ENCODE measurements at regions not wholly inside any gene's neighbourhood (a gene's known extent, or its start where the extent isn't known, plus 50 kb on each side); places are given as distances from the start of the nearest gene placed in this dataset.

DNA sequence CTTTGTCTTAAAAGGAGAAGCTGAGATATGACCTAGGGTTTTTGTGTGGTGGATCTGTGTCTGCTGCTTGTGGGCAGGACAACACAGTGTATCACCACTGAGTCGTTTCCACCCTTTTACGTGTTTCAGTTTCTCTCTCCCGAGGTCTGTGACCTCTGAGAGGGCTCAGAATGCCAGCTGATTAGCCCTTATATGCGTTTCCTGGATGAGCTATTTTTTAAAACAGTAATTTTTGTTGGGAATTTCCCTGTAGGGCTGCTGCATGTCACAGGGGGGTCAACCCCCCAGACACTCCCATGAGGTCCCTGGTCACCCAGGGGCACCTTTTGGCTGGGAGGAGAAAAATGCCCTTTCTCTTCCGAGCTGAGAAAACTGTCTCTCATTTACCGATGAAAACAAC lies 170.4 kb upstream of the CASK start:
- H2AFZ ChIP-seq (ENCODE audit: low read length): no peak overlapping the region
- H3F3A ChIP-seq (ENCODE audit: insufficient read depth, low read length): no peaks in the 10 kb centered on the region
- DNase-seq: no peak
- H3K9me3 ChIP-seq (replicated peaks; ENCODE audit: insufficient read depth, low read length): no peaks in the 10 kb centered on the region
- H4K20me1 ChIP-seq (ENCODE audit: insufficient read depth, low read length): no peaks in the 10 kb centered on the region
- no peak overlapping the region for H3K9ac ChIP-seq (ENCODE audit: low read length)
- H3K36me3 ChIP-seq (replicated peaks; ENCODE audit: insufficient read depth, low read length): no peaks in the 10 kb centered on the region
- H3K27ac ChIP-seq (ENCODE audit: low read length): no peak overlapping the region
- TF ChIP-seq EZH2 (optimal IDR thresholded peaks at IDR 0.05; ENCODE audit: low read depth, low read length): no peak
- TF ChIP-seq EZH2phosphoT487 (IDR thresholded peaks at IDR 0.05; ENCODE audit: low read length): no peak
- TF ChIP-seq, protein P1, sequence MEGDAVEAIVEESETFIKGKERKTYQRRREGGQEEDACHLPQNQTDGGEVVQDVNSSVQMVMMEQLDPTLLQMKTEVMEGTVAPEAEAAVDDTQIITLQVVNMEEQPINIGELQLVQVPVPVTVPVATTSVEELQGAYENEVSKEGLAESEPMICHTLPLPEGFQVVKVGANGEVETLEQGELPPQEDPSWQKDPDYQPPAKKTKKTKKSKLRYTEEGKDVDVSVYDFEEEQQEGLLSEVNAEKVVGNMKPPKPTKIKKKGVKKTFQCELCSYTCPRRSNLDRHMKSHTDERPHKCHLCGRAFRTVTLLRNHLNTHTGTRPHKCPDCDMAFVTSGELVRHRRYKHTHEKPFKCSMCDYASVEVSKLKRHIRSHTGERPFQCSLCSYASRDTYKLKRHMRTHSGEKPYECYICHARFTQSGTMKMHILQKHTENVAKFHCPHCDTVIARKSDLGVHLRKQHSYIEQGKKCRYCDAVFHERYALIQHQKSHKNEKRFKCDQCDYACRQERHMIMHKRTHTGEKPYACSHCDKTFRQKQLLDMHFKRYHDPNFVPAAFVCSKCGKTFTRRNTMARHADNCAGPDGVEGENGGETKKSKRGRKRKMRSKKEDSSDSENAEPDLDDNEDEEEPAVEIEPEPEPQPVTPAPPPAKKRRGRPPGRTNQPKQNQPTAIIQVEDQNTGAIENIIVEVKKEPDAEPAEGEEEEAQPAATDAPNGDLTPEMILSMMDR (IDR thresholded peaks at IDR 0.05; ENCODE audit: low read length): no peak
- H3K4me3 ChIP-seq (ENCODE audit: low read length): no peak overlapping the region
- no peaks in the 10 kb centered on the region for H3K27me3 ChIP-seq (replicated peaks; ENCODE audit: insufficient read depth, low read length)
- no peaks in the 10 kb centered on the region for H3K79me2 ChIP-seq (ENCODE audit: low read length)
- no peak overlapping the region for H3K4me2 ChIP-seq (ENCODE audit: low read depth, low read length)
- no peaks in the 10 kb centered on the region for H3K4me1 ChIP-seq (ENCODE audit: low read length)
- no peaks in the 10 kb centered on the region for H3K9me2 ChIP-seq (replicated peaks; ENCODE audit: insufficient read depth, low read length)

DNA sequence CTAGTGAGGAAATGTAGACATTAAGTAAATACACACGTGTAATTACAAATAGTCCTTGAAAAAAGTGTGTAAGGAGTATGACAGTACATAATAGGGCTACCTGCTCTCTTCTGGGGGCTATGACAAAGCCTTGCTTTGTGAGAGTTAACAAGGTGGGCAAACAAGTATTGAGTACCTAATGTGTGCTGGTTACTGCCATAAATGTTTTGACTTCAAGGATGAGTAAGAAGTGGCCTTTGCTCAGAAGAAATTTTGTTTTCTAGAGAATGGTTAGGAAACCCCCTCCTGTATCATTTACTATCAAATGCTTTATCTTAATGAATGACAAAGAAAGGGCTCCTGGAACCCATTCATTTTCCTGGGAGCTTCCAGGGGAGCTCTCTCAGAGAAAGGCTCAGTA lies 167.0 kb upstream of the CASK start:
- no peak overlapping the region for H3K4me2 ChIP-seq (ENCODE audit: low read depth, low read length)
- no peaks in the 10 kb centered on the region for H3F3A ChIP-seq (ENCODE audit: insufficient read depth, low read length)
- no peaks in the 10 kb centered on the region for H3K9me2 ChIP-seq (replicated peaks; ENCODE audit: insufficient read depth, low read length)
- no peaks in the 10 kb centered on the region for H3K79me2 ChIP-seq (ENCODE audit: low read length)
- H3K4me3 ChIP-seq (ENCODE audit: low read length): no peak overlapping the region
- H3K36me3 ChIP-seq (replicated peaks; ENCODE audit: insufficient read depth, low read length): no peaks in the 10 kb centered on the region
- TF ChIP-seq EZH2 (optimal IDR thresholded peaks at IDR 0.05; ENCODE audit: low read depth, low read length): no peak
- TF ChIP-seq, protein P1 (IDR thresholded peaks at IDR 0.05; ENCODE audit: low read length): no peak
- TF ChIP-seq EZH2phosphoT487 (IDR thresholded peaks at IDR 0.05; ENCODE audit: low read length): no peak
- no peak overlapping the region for H2AFZ ChIP-seq (ENCODE audit: low read length)
- no peak for DNase-seq
- H4K20me1 ChIP-seq (ENCODE audit: insufficient read depth, low read length): no peaks in the 10 kb centered on the region
- H3K27ac ChIP-seq (ENCODE audit: low read length): no peak overlapping the region
- no peaks in the 10 kb centered on the region for H3K9me3 ChIP-seq (replicated peaks; ENCODE audit: insufficient read depth, low read length)
- no peak overlapping the region for H3K9ac ChIP-seq (ENCODE audit: low read length)
- H3K4me1 ChIP-seq (ENCODE audit: low read length): no peaks in the 10 kb centered on the region
- no peaks in the 10 kb centered on the region for H3K27me3 ChIP-seq (replicated peaks; ENCODE audit: insufficient read depth, low read length)

DNA sequence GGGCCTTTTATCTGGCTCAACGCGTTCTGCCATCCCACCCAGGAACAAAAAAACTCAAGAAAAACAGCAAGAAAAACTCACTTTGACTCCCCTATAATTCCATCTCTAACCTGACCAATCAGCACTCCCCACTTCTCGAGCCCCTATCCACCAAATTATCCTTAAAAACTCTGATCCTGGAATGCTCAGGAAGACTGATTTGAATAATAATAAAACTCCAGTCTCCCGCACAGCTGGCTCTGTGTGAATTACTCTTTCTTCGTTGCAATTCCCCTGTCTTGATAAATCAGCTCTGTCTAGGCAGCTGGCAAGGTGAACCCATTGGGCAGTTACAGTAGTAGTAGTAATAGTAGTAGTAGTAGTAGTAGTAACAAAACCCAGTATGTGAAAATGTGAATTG lies 165.7 kb upstream of the CASK start:
- H3K27me3 ChIP-seq (replicated peaks; ENCODE audit: insufficient read depth, low read length): no peaks in the 10 kb centered on the region
- H4K20me1 ChIP-seq (ENCODE audit: insufficient read depth, low read length): no peaks in the 10 kb centered on the region
- H3K4me1 ChIP-seq (ENCODE audit: low read length): no peaks in the 10 kb centered on the region
- H3K9me2 ChIP-seq (replicated peaks; ENCODE audit: insufficient read depth, low read length): no peaks in the 10 kb centered on the region
- H3K9ac ChIP-seq (ENCODE audit: low read length): no peak overlapping the region
- no peaks in the 10 kb centered on the region for H3F3A ChIP-seq (ENCODE audit: insufficient read depth, low read length)
- TF ChIP-seq, protein P1 (IDR thresholded peaks at IDR 0.05; ENCODE audit: low read length): no peak
- TF ChIP-seq EZH2phosphoT487 (IDR thresholded peaks at IDR 0.05; ENCODE audit: low read length): no peak
- TF ChIP-seq EZH2 (optimal IDR thresholded peaks at IDR 0.05; ENCODE audit: low read depth, low read length): no peak
- no peaks in the 10 kb centered on the region for H3K9me3 ChIP-seq (replicated peaks; ENCODE audit: insufficient read depth, low read length)
- no peak overlapping the region for H3K4me3 ChIP-seq (ENCODE audit: low read length)
- no peak overlapping the region for H2AFZ ChIP-seq (ENCODE audit: low read length)
- H3K27ac ChIP-seq (ENCODE audit: low read length): no peak overlapping the region
- no peaks in the 10 kb centered on the region for H3K36me3 ChIP-seq (replicated peaks; ENCODE audit: insufficient read depth, low read length)
- no peak overlapping the region for H3K4me2 ChIP-seq (ENCODE audit: low read depth, low read length)
- DNase-seq: no peak
- no peaks in the 10 kb centered on the region for H3K79me2 ChIP-seq (ENCODE audit: low read length)

Measured in MM.1S (cell line).